ENCODE measurements at regions not wholly inside any gene's neighbourhood (a gene's known extent, or its start where the extent isn't known, plus 50 kb on each side); places are given as distances from the start of the nearest gene placed in this dataset.

- Mint-ChIP-seq H3K27ac (no peak overlapping the region), H3K4me1 (peaks cover 7% of the 10 kb centered on the region), H3K36me3 (no peaks in the 10 kb centered on the region), H3K27me3 (no peaks in the 10 kb centered on the region), H3K4me3 (no peak overlapping the region), H3K9me3 (peaks cover 3% of the 10 kb centered on the region)
- DNase-seq: no peak
- POLR2A ChIA-PET: no interaction called here
- peak; percentile 26 for ATAC-seq (ENCODE audit: low read depth)
These were observed 209.4 kb upstream of the CRY1 start for GRCh38 chr12:107302649-107303341.

GRCh38 chr12:107304588-107305532 lies 211.5 kb upstream of the CRY1 start:
- no peaks in the 10 kb centered on the region for H3K36me3 Mint-ChIP-seq

GRCh38 chr12:107306141-107306659 lies 212.9 kb upstream of the CRY1 start:
- Mint-ChIP-seq H3K36me3 (no peaks in the 10 kb centered on the region), H3K4me1 (peaks cover 24% of the 10 kb centered on the region), H3K27ac (no peak overlapping the region), H3K9me3 (peaks cover 3% of the 10 kb centered on the region), H3K4me3 (no peak overlapping the region), H3K27me3 (no peaks in the 10 kb centered on the region)
- DNase-seq (no peak), ATAC-seq (ENCODE audit: low read depth) (no peak)
- POLR2A ChIA-PET: no interaction called here

More at GRCh38 chr12:107304588-107305532, 211.5 kb upstream of the CRY1 start:
- Mint-ChIP-seq H3K9me3 (peaks cover 3% of the 10 kb centered on the region), H3K4me1 (peaks cover 24% of the 10 kb centered on the region), H3K27me3 (no peaks in the 10 kb centered on the region), H3K4me3 (no peak overlapping the region), H3K27ac (no peak overlapping the region)
- no peak for DNase-seq
- no peak for ATAC-seq (ENCODE audit: low read depth)
- POLR2A ChIA-PET: interaction anchor here (1.5 kb wide), 1 partner anchor 16 kb away, joined by 4 read pairs; no protein-coding TSS in a partner anchor

- Mint-ChIP-seq H3K4me1 (peaks cover 16% of the 10 kb centered on the region), H3K9me3 (peaks cover 2% of the 10 kb centered on the region), H3K36me3 (no peaks in the 10 kb centered on the region), H3K27me3 (peaks cover 8% of the 10 kb centered on the region), H3K27ac (peak overlapping the region; percentile 17), H3K4me3 (no peak overlapping the region)
- DNase-seq: no peak
- ATAC-seq (ENCODE audit: low read depth): no peak
- POLR2A ChIA-PET: interaction anchor here (1.4 to 1.5 kb wide), 2 partner anchors 12 to 61 kb away, joined by 3 to 7 read pairs; no protein-coding TSS in a partner anchor
These were observed 215.0 kb upstream of the CRY1 start for GRCh38 chr12:107308310-107308709.

- peak; percentile 40 for DNase-seq
- peak overlapping the region; percentile 53 for H3K4me3 Mint-ChIP-seq
- H3K27ac Mint-ChIP-seq: peak overlapping the region; percentile 83
- H3K36me3 Mint-ChIP-seq: no peaks in the 10 kb centered on the region
- POLR2A ChIA-PET: interaction anchor here (1.0 to 1.5 kb wide), 3 partner anchors 9 to 60 kb away, joined by 3 to 7 read pairs (median 4); a partner anchor contains a TSS
- peaks cover 16% of the 10 kb centered on the region for H3K4me1 Mint-ChIP-seq
- peaks cover 2% of the 10 kb centered on the region for H3K9me3 Mint-ChIP-seq
- ATAC-seq (ENCODE audit: low read depth): peak; percentile 100
- H3K27me3 Mint-ChIP-seq: peaks cover 15% of the 10 kb centered on the region
These were observed 215.7 kb upstream of the CRY1 start for GRCh38 chr12:107309020-107309419.

- ATAC-seq (ENCODE audit: low read depth) (no peak), DNase-seq (no peak)
- POLR2A ChIA-PET: no interaction called here
- H3K4me1 Mint-ChIP-seq: peaks cover 16% of the 10 kb centered on the region
- H3K36me3 Mint-ChIP-seq: no peaks in the 10 kb centered on the region
- peaks cover 31% of the 10 kb centered on the region for H3K27me3 Mint-ChIP-seq
- H3K9me3 Mint-ChIP-seq: no peaks in the 10 kb centered on the region
- no peak overlapping the region for H3K27ac Mint-ChIP-seq
- no peak overlapping the region for H3K4me3 Mint-ChIP-seq
These were observed 217.3 kb upstream of the CRY1 start for GRCh38 chr12:107310621-107311020.

GRCh38 chr12:107311682-107312081 lies 218.3 kb upstream of the CRY1 start:
- POLR2A ChIA-PET: no interaction called here
- Mint-ChIP-seq H3K9me3 (no peaks in the 10 kb centered on the region), H3K27me3 (peaks cover 40% of the 10 kb centered on the region), H3K4me3 (no peak overlapping the region), H3K27ac (no peak overlapping the region), H3K36me3 (no peaks in the 10 kb centered on the region), H3K4me1 (peaks cover 16% of the 10 kb centered on the region)
- ATAC-seq (ENCODE audit: low read depth) (no peak), DNase-seq (no peak)

GRCh38 chr12:107317751-107318555 lies 224.6 kb upstream of the CRY1 start:
- peaks cover 18% of the 10 kb centered on the region for H3K4me1 Mint-ChIP-seq
- H3K4me3 Mint-ChIP-seq: peak overlapping the region; percentile 89
- peak; percentile 75 for ATAC-seq (ENCODE audit: low read depth)
- H3K36me3 Mint-ChIP-seq: no peaks in the 10 kb centered on the region
- DNase-seq: peak; percentile 88
- no peaks in the 10 kb centered on the region for H3K9me3 Mint-ChIP-seq
- peak overlapping the region; percentile 59 for H3K27ac Mint-ChIP-seq
- POLR2A ChIA-PET: interaction anchor here (1.0 to 7.3 kb wide), 8 partner anchors 9 to 368 kb away, joined by 3 to 189 read pairs (median 10); no protein-coding TSS in a partner anchor
- peaks cover 35% of the 10 kb centered on the region for H3K27me3 Mint-ChIP-seq

GRCh38 chr12:107318556-107318805 lies 225.1 kb upstream of the CRY1 start:
- no peak for DNase-seq
- Mint-ChIP-seq H3K4me1 (peaks cover 24% of the 10 kb centered on the region), H3K36me3 (peaks cover 2% of the 10 kb centered on the region), H3K9me3 (no peaks in the 10 kb centered on the region), H3K27ac (peak overlapping the region; percentile 59), H3K27me3 (peaks cover 31% of the 10 kb centered on the region), H3K4me3 (peak overlapping the region; percentile 89)
- ATAC-seq (ENCODE audit: low read depth): no peak
- POLR2A ChIA-PET: interaction anchor here (0.6 to 7.3 kb wide), 10 partner anchors 9 to 368 kb away, joined by 3 to 189 read pairs (median 4); no protein-coding TSS in a partner anchor

GRCh38 chr12:107318806-107319532 lies 225.6 kb upstream of the CRY1 start:
- Mint-ChIP-seq H3K27me3 (peaks cover 26% of the 10 kb centered on the region), H3K4me3 (peak overlapping the region; percentile 89), H3K9me3 (no peaks in the 10 kb centered on the region), H3K36me3 (peaks cover 2% of the 10 kb centered on the region), H3K27ac (peak overlapping the region; percentile 81), H3K4me1 (peaks cover 28% of the 10 kb centered on the region)
- DNase-seq (peak; percentile 59), ATAC-seq (ENCODE audit: low read depth) (no peak)
- POLR2A ChIA-PET: interaction anchor here (0.6 to 7.3 kb wide), 12 partner anchors 10 to 367 kb away, joined by 3 to 189 read pairs (median 4); no protein-coding TSS in a partner anchor

GRCh38 chr12:107319533-107320032 lies 226.2 kb upstream of the CRY1 start:
- DNase-seq (peak; percentile 70), ATAC-seq (ENCODE audit: low read depth) (no peak)
- POLR2A ChIA-PET: interaction anchor here (0.6 to 7.3 kb wide), 12 partner anchors 9 to 150 kb away, joined by 3 to 189 read pairs (median 8); no protein-coding TSS in a partner anchor
- Mint-ChIP-seq H3K36me3 (peaks cover 2% of the 10 kb centered on the region), H3K9me3 (no peaks in the 10 kb centered on the region), H3K27ac (peak overlapping the region; percentile 92), H3K4me1 (peaks cover 29% of the 10 kb centered on the region), H3K27me3 (peaks cover 20% of the 10 kb centered on the region), H3K4me3 (peak overlapping the region; percentile 89)

Data from activated naive CD8-positive, alpha-beta T cell treated with anti-CD3 and anti-CD28 coated beads, Interleukin-2, amount 10 ng/mL, durations not matched to agents 7 days and 5 days (primary cell).